ENCODE measurements at regions not wholly inside any gene's neighbourhood (a gene's known extent, or its start where the extent isn't known, plus 50 kb on each side); places are given as distances from the start of the nearest gene placed in this dataset.

- no peak for TF ChIP-seq CTCF (IDR thresholded peaks at IDR 0.05; ENCODE audit: insufficient read depth, low read length)
- no peak for TF ChIP-seq POLR2AphosphoS5 (IDR thresholded peaks at IDR 0.05; ENCODE audit: low read depth)
- no peak for TF ChIP-seq SPI1 (IDR thresholded peaks at IDR 0.05; ENCODE audit: borderline replicate concordance, low read depth)
- no peak for TF ChIP-seq REST (IDR thresholded peaks at IDR 0.05; ENCODE audit: insufficient replicate concordance, low read depth)
- no peak for TF ChIP-seq GABPA (IDR thresholded peaks at IDR 0.05; ENCODE audit: low read depth)
Observed at GRCh38 chr6:48859562-48860123, 603.4 kb downstream of the MMUT start.
